Amniotic epithelial cell (primary cell): ENCODE measurements at regions not wholly inside any gene's neighbourhood (a gene's known extent, or its start where the extent isn't known, plus 50 kb on each side); places are given as distances from the start of the nearest gene placed in this dataset.
A peak's percentile ranks its signal among the peaks of the same experiment; 100 is the strongest.
"Not testable (repeated sequence)": the region's sequence is repeated elsewhere in the genome, so short reads cannot be mapped to it uniquely, and the experiment has no call there.

Experiments used
- DNase-seq: peaks from one replicate; pipeline ENCODE4 v3.0.0-alpha.2; 2010; ENCODE audit warnings: low read depth

GRCh38 chrX:150052226-150052625, 113.9 kb upstream of the EOLA2 start:
- DNase-seq = no peak

GRCh38 chrX:150058728-150059127, 120.4 kb upstream of the EOLA2 start:
- peak; percentile 18 for DNase-seq

GRCh38 chrX:150060406-150060805, 122.1 kb upstream of the EOLA2 start:
- peak; percentile 61 for DNase-seq

- DNase-seq = peak; percentile 20
Observed at GRCh38 chrX:150062292-150063137, 124.2 kb upstream of the EOLA2 start.

GRCh38 chrX:150063138-150063518, 124.8 kb upstream of the EOLA2 start:
- DNase-seq = no peak

GRCh38 chrX:150063674-150064073, 125.4 kb upstream of the EOLA2 start:
- no peak for DNase-seq

GRCh38 chrX:150074175-150074574, 135.9 kb upstream of the EOLA2 start:
- peak; percentile 64 for DNase-seq

- DNase-seq = peak; percentile 52
Observed at GRCh38 chrX:150080497-150080896, 142.2 kb upstream of the EOLA2 start.

- DNase-seq = no peak
Observed at GRCh38 chrX:150081076-150081475, 142.8 kb upstream of the EOLA2 start.

GRCh38 chrX:150084496-150085229, 146.4 kb upstream of the EOLA2 start:
- peak; percentile 14 for DNase-seq

- DNase-seq = peak; percentile 53
Observed at GRCh38 chrX:150085881-150086280, 147.6 kb upstream of the EOLA2 start.

- DNase-seq = peak; percentile 84
Observed at GRCh38 chrX:150086371-150086770, 148.1 kb upstream of the EOLA2 start.

GRCh38 chrX:150087612-150088011, 149.3 kb upstream of the EOLA2 start:
- DNase-seq = no peak

GRCh38 chrX:150088042-150088441, 149.8 kb upstream of the EOLA2 start:
- DNase-seq = no peak

- peak; percentile 50 for DNase-seq
Observed at GRCh38 chrX:150088766-150089518, 150.7 kb upstream of the EOLA2 start.

- not testable (repeated sequence) for DNase-seq
Observed at GRCh38 chrX:150091300-150091699, 153.0 kb upstream of the EOLA2 start.

- DNase-seq = no peak
Observed at GRCh38 chrX:150092549-150092948, 154.3 kb upstream of the EOLA2 start.

- no peak for DNase-seq
Observed at GRCh38 chrX:150094375-150094774, 156.1 kb upstream of the EOLA2 start.

- DNase-seq = peak; percentile 18
Observed at GRCh38 chrX:150094996-150095395, 156.7 kb upstream of the EOLA2 start.

- DNase-seq = no peak
Observed at GRCh38 chrX:150099316-150099715, 161.0 kb upstream of the EOLA2 start.

- DNase-seq = peak; percentile 74
Observed at GRCh38 chrX:150100261-150100660, 162.0 kb upstream of the EOLA2 start.

- DNase-seq = no peak
Observed at GRCh38 chrX:150118476-150118875, 180.2 kb upstream of the EOLA2 start.

- DNase-seq = no peak
Observed at GRCh38 chrX:150119323-150119722, 181.0 kb upstream of the EOLA2 start.
